NCI-H2107 (cell line): ENCODE measurements at regions not wholly inside any gene's neighbourhood (a gene's known extent, or its start where the extent isn't known, plus 50 kb on each side); places are given as distances from the start of the nearest gene placed in this dataset.
"Not testable (repeated sequence)": the region's sequence is repeated elsewhere in the genome, so short reads cannot be mapped to it uniquely, and the experiment has no call there.

Experiments used
- DNase-seq: peaks from one replicate; lab custom pipeline; 2025; lab: John Stamatoyannopoulos, UW

DNA sequence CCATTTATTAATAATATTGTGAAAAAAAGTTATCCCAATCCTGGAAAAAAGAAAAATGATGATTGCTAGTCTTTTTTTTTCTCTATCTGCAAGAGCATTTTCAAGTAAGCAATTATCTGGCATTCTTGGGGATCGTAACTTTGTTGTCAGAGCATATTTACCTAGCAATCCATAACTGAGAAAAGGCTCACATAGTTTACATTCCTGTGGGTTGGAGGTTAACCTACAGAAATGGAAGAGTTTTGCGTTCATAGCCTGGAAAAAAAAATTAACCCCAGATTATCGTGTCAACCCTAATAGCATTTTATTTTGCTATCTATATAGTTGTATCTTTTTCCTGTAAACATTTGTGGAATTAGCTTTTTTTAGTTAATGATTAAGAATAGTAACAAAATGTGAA is 292.3 kb downstream of the DAD1 start:
- DNase-seq: no peak

DNA sequence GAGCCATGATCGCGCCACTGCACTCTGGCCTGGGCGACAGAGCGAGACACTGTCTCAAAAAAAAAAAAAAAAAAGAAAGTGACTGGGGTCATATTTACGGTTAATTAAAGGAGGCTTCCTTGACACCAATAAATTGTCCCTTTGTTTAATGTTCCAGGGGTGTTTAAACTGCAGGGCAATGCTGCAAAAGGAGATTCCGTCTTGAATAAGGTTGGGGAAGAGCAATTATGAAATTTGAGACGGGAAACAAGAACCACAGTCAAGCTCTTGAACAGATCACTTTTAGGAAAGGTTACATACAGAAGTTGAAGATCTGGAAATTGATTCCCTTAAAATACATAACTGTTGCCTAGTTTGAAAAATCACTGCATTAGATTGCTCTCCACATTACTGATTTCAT is 292.9 kb downstream of the DAD1 start:
- no peak for DNase-seq

- no peak for DNase-seq
Observed at GRCh38 chr14:22291406-22291805, 297.6 kb downstream of the DAD1 start.

DNA sequence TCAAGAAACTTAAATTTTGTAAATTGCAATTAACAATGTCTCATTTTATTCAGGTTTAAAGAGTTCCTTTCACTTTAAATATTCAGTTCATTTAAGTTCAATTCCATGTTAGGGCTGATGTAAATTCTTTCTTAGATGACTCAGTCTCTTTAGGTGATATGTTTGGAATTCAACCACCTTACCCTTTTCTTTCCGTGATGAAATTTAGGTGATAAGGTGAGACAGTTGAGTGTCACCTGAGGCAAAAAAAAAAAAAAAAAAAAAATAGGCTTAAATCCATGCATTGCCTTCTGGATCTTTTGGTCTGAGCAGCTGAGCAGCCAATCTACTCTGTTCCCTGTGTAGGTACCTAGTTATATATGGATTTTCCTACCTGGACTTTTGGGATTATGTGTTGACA is 299.5 kb downstream of the DAD1 start:
- DNase-seq: no peak

DNA sequence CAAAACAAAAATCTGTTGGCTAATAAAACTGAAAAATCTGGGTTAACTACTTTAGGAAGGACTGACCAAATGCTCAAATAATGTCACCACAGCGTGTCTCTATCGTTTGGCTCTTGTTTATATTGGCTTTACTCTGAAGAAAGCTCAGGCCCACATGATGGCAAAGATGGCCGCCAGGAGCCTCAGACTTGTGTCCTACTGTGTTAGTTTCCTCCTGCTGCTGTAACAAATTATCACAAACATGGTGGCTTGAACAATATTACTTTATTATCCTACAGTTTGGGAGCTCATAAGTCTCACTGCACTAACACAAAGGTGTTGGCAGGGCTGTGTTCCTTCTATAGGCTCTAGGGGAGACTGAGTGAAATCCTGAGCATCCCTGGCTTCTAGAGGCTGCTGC is 303.0 kb downstream of the DAD1 start:
- no peak for DNase-seq

GRCh38 chr14:22282949-22283348 is 306.1 kb downstream of the DAD1 start:
- DNase-seq: no peak

DNA sequence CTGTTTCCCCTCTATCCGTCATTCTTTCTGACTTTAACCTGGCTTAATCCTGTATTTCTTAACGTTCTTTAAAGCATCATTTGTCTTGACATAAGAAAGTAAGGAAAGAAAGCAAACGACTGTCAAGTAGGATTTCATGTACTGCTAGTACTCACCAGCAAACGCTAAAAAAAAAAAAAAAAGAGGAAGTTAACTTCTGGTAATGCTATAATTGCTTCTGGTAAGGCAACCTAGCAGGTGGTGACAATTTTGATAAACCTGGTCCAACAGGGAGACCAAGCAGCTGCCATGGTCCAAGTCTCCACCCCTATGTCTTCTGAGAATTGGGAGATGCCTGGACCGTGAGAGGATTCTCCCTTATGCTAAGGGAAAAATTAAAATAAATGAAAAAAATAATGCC is 306.6 kb downstream of the DAD1 start:
- no peak for DNase-seq

DNA sequence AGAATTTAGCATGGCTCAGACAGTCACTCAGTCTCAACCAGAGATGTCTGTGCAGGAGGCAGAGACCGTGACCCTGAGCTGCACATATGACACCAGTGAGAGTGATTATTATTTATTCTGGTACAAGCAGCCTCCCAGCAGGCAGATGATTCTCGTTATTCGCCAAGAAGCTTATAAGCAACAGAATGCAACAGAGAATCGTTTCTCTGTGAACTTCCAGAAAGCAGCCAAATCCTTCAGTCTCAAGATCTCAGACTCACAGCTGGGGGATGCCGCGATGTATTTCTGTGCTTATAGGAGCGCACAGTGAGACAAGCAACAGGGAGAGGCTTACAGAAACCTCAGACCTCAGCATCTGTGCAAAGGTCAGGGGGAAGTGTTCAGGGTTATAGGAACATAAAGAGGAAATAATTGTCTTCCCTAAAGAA is 307.6 kb downstream of the DAD1 start:
- not testable (repeated sequence) for DNase-seq

GRCh38 chr14:22280497-22281316 is 308.3 kb downstream of the DAD1 start:
- DNase-seq: no peak

DNA sequence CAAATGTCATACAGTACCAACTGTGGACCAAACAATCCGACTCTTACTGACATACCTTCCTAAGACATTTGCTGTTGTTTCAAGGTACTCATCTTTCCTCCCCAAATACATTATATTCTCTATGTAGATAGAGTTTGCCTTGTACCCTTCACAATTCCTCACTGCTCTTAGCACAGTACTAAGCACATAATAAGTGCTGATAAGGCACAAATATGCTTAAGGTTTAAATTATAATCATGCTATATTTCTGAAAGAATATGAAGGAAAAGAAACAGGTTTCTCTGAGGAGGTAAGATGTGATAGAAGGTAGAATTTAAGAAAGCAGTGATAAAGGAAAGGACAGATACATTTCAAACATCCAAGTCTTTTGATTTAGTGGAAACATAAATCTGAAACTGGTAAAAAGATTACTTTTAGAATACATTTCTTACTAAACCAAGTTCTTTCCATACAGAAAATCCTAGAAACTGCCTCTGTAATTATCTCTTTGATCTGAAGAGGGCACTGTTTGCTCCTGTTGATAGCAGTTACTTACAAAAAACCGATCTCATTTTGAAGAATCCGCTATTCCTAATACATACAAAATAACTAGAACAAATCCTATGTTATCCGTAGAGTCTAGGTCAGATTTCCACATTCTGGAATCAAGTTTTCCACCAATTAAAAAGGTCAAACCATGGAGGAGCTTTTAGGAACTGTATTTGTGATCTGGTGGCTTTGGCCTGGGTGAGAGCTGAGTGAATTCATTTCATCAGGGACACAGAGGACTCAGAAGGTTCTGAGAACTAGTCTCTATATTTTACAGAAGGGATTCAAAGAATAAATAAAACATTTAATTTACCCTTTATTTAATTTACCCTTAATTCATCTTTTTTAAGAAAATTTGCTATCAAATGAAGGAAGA is 311.9 kb downstream of the DAD1 start:
- no peak for DNase-seq

DNA sequence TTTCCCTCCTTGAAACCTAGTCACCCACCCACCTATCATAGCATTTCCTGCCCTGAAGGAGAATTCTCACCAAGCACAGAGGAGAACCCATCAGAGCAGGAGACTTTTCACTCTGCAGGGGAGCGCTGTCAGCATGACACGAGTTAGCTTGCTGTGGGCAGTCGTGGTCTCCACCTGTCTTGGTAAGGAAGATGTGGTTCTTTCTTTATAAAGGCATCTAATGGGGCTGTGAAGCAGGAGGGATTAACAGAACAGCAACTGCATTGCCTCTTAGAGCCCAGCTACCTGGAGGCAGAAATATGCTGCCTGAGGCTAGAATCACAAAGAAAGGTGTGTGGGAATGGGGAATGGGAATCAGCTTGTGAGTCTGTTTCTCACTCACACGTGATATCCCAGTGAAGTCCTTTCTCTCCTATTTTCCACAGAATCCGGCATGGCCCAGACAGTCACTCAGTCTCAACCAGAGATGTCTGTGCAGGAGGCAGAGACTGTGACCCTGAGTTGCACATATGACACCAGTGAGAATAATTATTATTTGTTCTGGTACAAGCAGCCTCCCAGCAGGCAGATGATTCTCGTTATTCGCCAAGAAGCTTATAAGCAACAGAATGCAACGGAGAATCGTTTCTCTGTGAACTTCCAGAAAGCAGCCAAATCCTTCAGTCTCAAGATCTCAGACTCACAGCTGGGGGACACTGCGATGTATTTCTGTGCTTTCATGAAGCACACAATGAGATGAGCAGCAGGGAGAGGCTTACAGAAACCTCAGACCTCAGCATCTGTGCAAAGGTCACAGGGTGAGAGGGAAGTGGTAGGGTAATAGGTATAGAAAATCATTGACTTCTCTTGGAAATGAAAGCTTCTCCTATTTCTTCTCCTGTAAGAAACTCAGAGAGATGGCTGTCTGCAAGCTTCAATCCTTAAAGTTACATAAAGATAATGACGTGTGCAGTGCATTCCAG is 316.9 kb downstream of the DAD1 start:
- no peak for DNase-seq

DNA sequence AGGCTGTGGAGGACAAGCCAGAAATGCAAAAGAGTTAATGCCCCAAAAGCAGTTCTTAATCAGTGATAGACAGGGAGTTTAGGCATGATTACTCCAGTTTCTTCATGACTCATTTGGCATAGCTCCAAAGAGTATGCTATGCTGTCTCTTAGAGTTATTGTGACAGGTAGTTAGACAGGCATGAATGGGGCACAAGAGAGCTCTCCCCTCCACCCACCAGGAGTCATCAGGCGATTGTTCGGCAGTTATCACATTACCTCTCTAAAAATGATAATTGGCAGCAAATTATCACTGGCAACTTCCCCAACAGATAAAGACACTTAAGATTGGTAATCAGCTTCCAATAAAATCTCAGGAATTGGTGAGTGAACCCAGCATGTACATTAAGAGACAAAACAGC is 320.1 kb downstream of the DAD1 start:
- DNase-seq: no peak

GRCh38 chr14:22266683-22267082 is 322.3 kb downstream of the DAD1 start:
- no peak for DNase-seq

- DNase-seq: no peak
Observed at GRCh38 chr14:22266142-22266442, 322.9 kb downstream of the DAD1 start.

DNA sequence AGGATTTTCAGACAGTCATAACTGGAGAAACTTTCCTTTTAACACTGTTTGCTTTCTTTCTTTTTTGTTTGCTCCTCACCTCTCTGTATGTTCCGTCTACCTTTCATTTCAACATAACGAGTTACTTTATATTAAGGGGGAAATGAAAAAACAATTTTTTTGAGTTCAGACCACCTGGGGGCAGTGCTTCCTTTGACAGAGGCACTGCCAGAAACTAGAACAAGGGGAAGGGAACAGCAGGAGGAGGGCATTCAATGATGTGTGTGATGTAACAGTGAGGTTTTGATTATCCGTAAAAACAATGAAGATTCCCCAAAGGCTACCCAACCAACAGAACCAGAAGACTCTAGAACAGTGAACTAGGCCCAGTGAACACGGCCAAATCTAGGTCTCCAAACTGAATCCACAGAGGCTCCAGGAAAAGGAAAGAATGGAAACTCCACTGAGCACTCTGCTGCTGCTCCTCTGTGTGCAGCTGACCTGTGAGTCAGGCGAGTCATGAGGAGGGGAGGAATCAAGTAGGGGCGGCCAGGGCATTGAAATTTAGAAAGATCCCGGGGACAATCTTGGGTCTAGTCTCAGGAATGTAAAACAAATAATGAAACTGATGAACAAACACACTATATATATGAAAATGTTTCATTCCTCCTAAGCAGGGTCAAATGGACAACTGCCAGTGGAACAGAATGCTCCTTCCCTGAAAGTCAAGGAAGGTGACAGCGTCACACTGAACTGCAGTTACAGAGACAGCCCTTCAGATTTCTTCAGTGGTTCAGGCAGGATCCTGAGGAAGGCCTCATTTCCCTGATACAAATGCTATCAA is 323.5 kb downstream of the DAD1 start:
- DNase-seq: no peak

GRCh38 chr14:22264759-22265158 is 324.3 kb downstream of the DAD1 start:
- no peak for DNase-seq

GRCh38 chr14:22263961-22264360 is 325.1 kb downstream of the DAD1 start:
- DNase-seq: no peak

DNA sequence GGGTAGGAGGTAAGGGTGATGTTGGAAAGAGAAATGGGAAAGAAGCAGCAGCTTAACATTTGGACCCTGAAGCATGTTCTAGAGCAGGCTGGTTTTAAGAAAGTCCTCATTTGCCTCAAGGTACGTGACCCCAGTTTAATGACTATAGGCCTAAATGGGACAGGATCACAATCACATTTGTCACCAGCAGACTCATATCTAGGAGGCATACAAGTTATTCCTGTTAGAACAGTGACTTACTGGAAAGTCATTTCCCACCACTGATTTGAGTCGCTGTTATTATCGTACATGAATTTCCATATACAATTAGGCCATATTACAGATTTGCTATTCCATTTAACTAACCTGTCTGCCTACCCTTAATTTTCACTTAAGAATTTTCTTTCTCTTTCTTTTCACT is 326.1 kb downstream of the DAD1 start:
- no peak for DNase-seq

GRCh38 chr14:22255017-22255950 is 333.7 kb downstream of the DAD1 start:
- DNase-seq: no peak

DNA sequence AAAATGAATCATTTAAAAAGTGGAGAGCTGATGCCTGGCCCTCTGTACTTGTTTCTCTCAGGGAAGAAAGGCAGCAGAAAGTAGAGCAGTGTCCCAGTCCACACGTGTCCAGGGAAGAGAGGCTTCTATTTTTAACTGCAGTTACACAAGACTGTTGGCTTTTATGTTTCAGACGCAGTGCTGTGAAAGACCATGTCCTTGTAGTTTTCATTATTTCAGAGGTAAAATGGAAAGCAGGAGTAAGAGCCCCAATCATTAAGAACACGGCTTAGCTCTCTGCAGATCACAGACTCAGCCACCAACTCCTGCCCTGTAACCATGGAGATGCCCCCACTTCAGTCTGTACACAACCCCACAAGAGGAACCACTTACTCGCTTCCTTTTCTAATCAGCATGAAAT is 336.3 kb downstream of the DAD1 start:
- DNase-seq: no peak
